ENCODE measurements at regions not wholly inside any gene's neighbourhood (a gene's known extent, or its start where the extent isn't known, plus 50 kb on each side); places are given as distances from the start of the nearest gene placed in this dataset.

DNA sequence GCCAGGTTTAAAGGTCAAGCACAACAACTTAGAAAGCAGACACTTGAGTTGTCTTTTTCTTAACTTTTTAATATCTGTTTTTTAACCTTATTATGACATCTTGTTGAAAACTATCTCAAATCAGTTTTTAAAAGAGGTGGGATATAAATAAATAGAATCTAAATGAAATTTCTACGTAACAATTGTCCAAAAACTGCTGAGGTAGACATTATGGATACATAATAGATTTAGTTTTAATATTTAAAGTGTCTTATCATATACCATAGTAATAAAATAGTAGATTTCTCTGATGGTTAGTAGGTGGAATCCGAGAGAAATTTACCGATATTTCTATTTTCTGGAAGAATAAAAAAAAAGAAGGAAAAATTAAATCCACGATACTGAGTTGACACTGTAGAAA lies 113.9 kb upstream of the MMS22L start:
- ATAC-seq (ENCODE audit: insufficient number of reproducible peaks, low FRiP score, low read depth), result no peak
- H3K4me3 ChIP-seq, result no peak overlapping the region
- H3K27ac ChIP-seq, result no peak overlapping the region
- H3K27me3 ChIP-seq (replicated peaks; ENCODE audit: insufficient read depth), result no peaks in the 10 kb centered on the region
- no peaks in the 10 kb centered on the region for H3K9me3 ChIP-seq
- H3K36me3 ChIP-seq, result no peaks in the 10 kb centered on the region
- TF ChIP-seq, protein P1, sequence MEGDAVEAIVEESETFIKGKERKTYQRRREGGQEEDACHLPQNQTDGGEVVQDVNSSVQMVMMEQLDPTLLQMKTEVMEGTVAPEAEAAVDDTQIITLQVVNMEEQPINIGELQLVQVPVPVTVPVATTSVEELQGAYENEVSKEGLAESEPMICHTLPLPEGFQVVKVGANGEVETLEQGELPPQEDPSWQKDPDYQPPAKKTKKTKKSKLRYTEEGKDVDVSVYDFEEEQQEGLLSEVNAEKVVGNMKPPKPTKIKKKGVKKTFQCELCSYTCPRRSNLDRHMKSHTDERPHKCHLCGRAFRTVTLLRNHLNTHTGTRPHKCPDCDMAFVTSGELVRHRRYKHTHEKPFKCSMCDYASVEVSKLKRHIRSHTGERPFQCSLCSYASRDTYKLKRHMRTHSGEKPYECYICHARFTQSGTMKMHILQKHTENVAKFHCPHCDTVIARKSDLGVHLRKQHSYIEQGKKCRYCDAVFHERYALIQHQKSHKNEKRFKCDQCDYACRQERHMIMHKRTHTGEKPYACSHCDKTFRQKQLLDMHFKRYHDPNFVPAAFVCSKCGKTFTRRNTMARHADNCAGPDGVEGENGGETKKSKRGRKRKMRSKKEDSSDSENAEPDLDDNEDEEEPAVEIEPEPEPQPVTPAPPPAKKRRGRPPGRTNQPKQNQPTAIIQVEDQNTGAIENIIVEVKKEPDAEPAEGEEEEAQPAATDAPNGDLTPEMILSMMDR (IDR thresholded peaks at IDR 0.05), result no peak
- DNase-seq (ENCODE audit: low spot score), result no peak
- no peaks in the 10 kb centered on the region for H3K4me1 ChIP-seq (ENCODE audit: control insufficient read depth in 1 of 2, low read depth in 2 of 2)

- ATAC-seq (ENCODE audit: insufficient number of reproducible peaks, low FRiP score, low read depth), result no peak
- TF ChIP-seq, protein P1 (IDR thresholded peaks at IDR 0.05), result no peak
- Histone ChIP-seq H3K4me1 (ENCODE audit: control insufficient read depth in 1 of 2, low read depth in 2 of 2) (no peaks in the 10 kb centered on the region), H3K9me3 (no peaks in the 10 kb centered on the region), H3K36me3 (no peaks in the 10 kb centered on the region), H3K27me3 (replicated peaks; ENCODE audit: insufficient read depth) (no peaks in the 10 kb centered on the region), H3K27ac (no peak overlapping the region), H3K4me3 (no peak overlapping the region)
- DNase-seq (ENCODE audit: low spot score), result no peak
Observed at GRCh38 chr6:97399208-97399607, 116.2 kb upstream of the MMS22L start.

GRCh38 chr6:97401533-97401932 lies 118.5 kb upstream of the MMS22L start:
- Histone ChIP-seq H3K4me3 (no peak overlapping the region), H3K27ac (no peak overlapping the region), H3K36me3 (no peaks in the 10 kb centered on the region), H3K27me3 (replicated peaks; ENCODE audit: insufficient read depth) (no peaks in the 10 kb centered on the region), H3K4me1 (ENCODE audit: control insufficient read depth in 1 of 2, low read depth in 2 of 2) (no peaks in the 10 kb centered on the region), H3K9me3 (no peaks in the 10 kb centered on the region)
- ATAC-seq (ENCODE audit: insufficient number of reproducible peaks, low FRiP score, low read depth), result no peak
- TF ChIP-seq, protein P1 (IDR thresholded peaks at IDR 0.05), result no peak
- no peak for DNase-seq (ENCODE audit: low spot score)

DNA sequence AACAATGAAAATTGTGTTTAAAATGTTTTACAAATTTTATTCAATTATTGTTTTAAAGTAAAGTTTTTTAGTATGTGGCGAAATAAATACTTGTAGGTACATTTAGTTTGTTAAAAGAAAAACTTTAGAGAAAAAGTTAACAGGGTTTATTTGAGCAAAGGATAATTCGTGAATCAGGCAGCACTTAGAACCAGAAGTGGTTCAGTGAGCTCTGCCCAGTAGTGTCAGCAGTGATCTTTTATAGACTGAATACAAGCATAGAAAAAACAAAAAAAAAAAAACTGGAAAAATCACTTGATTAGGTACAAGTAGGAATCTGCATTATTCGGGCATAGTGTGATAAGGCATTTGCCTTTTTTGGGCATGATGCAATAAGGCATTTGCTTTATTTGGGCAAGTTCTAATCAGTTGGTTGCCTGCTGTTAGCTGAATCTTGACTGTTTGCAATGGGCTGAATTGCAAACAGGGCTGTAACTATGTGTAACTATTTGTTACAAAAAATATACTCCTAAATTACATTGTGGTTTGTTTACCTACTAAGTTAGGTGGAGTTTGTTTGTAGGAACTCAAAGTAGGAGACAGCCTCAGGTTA lies 122.9 kb upstream of the MMS22L start:
- Histone ChIP-seq H3K4me1 (ENCODE audit: control insufficient read depth in 1 of 2, low read depth in 2 of 2) (no peaks in the 10 kb centered on the region), H3K4me3 (no peak overlapping the region), H3K27me3 (replicated peaks; ENCODE audit: insufficient read depth) (no peaks in the 10 kb centered on the region), H3K27ac (no peak overlapping the region), H3K36me3 (no peaks in the 10 kb centered on the region), H3K9me3 (no peaks in the 10 kb centered on the region)
- TF ChIP-seq, protein P1 (IDR thresholded peaks at IDR 0.05), result no peak
- no peak for DNase-seq (ENCODE audit: low spot score)
- no peak for ATAC-seq (ENCODE audit: insufficient number of reproducible peaks, low FRiP score, low read depth)

- DNase-seq (ENCODE audit: low spot score), result no peak
- no peak for ATAC-seq (ENCODE audit: insufficient number of reproducible peaks, low FRiP score, low read depth)
- TF ChIP-seq, protein P1 (IDR thresholded peaks at IDR 0.05), result no peak
- Histone ChIP-seq H3K4me1 (ENCODE audit: control insufficient read depth in 1 of 2, low read depth in 2 of 2) (no peaks in the 10 kb centered on the region), H3K4me3 (no peak overlapping the region), H3K36me3 (no peaks in the 10 kb centered on the region), H3K27ac (no peak overlapping the region), H3K27me3 (replicated peaks; ENCODE audit: insufficient read depth) (no peaks in the 10 kb centered on the region), H3K9me3 (no peaks in the 10 kb centered on the region)
Observed at GRCh38 chr6:97406633-97407032, 123.6 kb upstream of the MMS22L start.
